ENCODE measurements at regions not wholly inside any gene's neighbourhood (a gene's known extent, or its start where the extent isn't known, plus 50 kb on each side); places are given as distances from the start of the nearest gene placed in this dataset.

- H3K4me3 ChIP-seq (replicated peaks; ENCODE audit: low read depth, low read length) = no peak overlapping the region
- peaks cover 1% of the 10 kb centered on the region; the same call in 1 of the 2 replicates for H3K27me3 ChIP-seq (replicated peaks; ENCODE audit: control insufficient read depth, insufficient read depth, low read length)
- TF ChIP-seq, protein P1, sequence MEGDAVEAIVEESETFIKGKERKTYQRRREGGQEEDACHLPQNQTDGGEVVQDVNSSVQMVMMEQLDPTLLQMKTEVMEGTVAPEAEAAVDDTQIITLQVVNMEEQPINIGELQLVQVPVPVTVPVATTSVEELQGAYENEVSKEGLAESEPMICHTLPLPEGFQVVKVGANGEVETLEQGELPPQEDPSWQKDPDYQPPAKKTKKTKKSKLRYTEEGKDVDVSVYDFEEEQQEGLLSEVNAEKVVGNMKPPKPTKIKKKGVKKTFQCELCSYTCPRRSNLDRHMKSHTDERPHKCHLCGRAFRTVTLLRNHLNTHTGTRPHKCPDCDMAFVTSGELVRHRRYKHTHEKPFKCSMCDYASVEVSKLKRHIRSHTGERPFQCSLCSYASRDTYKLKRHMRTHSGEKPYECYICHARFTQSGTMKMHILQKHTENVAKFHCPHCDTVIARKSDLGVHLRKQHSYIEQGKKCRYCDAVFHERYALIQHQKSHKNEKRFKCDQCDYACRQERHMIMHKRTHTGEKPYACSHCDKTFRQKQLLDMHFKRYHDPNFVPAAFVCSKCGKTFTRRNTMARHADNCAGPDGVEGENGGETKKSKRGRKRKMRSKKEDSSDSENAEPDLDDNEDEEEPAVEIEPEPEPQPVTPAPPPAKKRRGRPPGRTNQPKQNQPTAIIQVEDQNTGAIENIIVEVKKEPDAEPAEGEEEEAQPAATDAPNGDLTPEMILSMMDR (IDR thresholded peaks at IDR 0.05; ENCODE audit: insufficient read depth, low read length, poor library complexity, severe bottlenecking) = no peak
- no peaks in the 10 kb centered on the region for H3K36me3 ChIP-seq (ENCODE audit: control insufficient read depth, insufficient read depth, low read length)
- DNase-seq (ENCODE audit: extremely low read depth, insufficient read length) = no peak
Measured at GRCh38 chr1:229984310-229984991, 82.6 kb upstream of the GALNT2 start.

GRCh38 chr1:229984992-229985612 is 81.9 kb upstream of the GALNT2 start:
- no peaks in the 10 kb centered on the region for H3K36me3 ChIP-seq (ENCODE audit: control insufficient read depth, insufficient read depth, low read length)
- H3K4me3 ChIP-seq (replicated peaks; ENCODE audit: low read depth, low read length) = no peak overlapping the region
- no peak for DNase-seq (ENCODE audit: extremely low read depth, insufficient read length)
- TF ChIP-seq, protein P1 (IDR thresholded peaks at IDR 0.05; ENCODE audit: insufficient read depth, low read length, poor library complexity, severe bottlenecking) = no peak
- H3K27me3 ChIP-seq (replicated peaks; ENCODE audit: control insufficient read depth, insufficient read depth, low read length) = peaks cover 1% of the 10 kb centered on the region; the same call in 1 of the 2 replicates

DNA sequence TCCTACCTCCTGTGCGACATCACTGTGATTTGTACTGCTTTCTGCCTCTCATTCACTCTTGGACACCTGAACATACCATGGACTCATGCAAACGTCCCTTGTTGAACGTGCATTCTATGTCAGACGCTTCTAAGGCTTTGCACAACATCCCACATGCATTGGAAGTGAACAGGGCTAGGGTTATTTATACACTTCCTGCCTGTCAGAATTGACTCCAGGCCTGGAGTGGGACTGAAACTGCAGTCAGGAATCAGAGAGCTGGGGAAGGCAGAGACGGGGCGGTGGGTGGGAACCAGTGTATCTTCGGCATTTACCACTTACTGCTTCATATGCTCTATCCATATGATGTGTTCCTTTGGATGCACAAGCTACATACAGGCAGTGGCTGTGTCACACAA is 81.4 kb upstream of the GALNT2 start:
- H3K4me3 ChIP-seq (replicated peaks; ENCODE audit: low read depth, low read length) = no peak overlapping the region
- TF ChIP-seq, protein P1 (IDR thresholded peaks at IDR 0.05; ENCODE audit: insufficient read depth, low read length, poor library complexity, severe bottlenecking) = no peak
- no peaks in the 10 kb centered on the region for H3K36me3 ChIP-seq (ENCODE audit: control insufficient read depth, insufficient read depth, low read length)
- no peak for DNase-seq (ENCODE audit: extremely low read depth, insufficient read length)
- peaks cover 1% of the 10 kb centered on the region; the same call in 1 of the 2 replicates for H3K27me3 ChIP-seq (replicated peaks; ENCODE audit: control insufficient read depth, insufficient read depth, low read length)

GRCh38 chr1:229986737-229987337 is 80.2 kb upstream of the GALNT2 start:
- Histone ChIP-seq H3K27me3 (replicated peaks; ENCODE audit: control insufficient read depth, insufficient read depth, low read length) (peaks cover 1% of the 10 kb centered on the region; the same call in 1 of the 2 replicates), H3K36me3 (ENCODE audit: control insufficient read depth, insufficient read depth, low read length) (no peaks in the 10 kb centered on the region), H3K4me3 (replicated peaks; ENCODE audit: low read depth, low read length) (no peak overlapping the region)
- TF ChIP-seq, protein P1 (IDR thresholded peaks at IDR 0.05; ENCODE audit: insufficient read depth, low read length, poor library complexity, severe bottlenecking) = no peak
- DNase-seq (ENCODE audit: extremely low read depth, insufficient read length) = no peak

GRCh38 chr1:229987953-229988352 is 79.1 kb upstream of the GALNT2 start:
- TF ChIP-seq, protein P1 (IDR thresholded peaks at IDR 0.05; ENCODE audit: insufficient read depth, low read length, poor library complexity, severe bottlenecking) = no peak
- no peak for DNase-seq (ENCODE audit: extremely low read depth, insufficient read length)
- no peaks in the 10 kb centered on the region for H3K36me3 ChIP-seq (ENCODE audit: control insufficient read depth, insufficient read depth, low read length)
- peaks cover 1% of the 10 kb centered on the region; the same call in 1 of the 2 replicates for H3K27me3 ChIP-seq (replicated peaks; ENCODE audit: control insufficient read depth, insufficient read depth, low read length)
- no peak overlapping the region for H3K4me3 ChIP-seq (replicated peaks; ENCODE audit: low read depth, low read length)

All from GM06990 (cell line).